H1 (cell line): ENCODE measurements at regions not wholly inside any gene's neighbourhood (a gene's known extent, or its start where the extent isn't known, plus 50 kb on each side); places are given as distances from the start of the nearest gene placed in this dataset.

Source experiments
- CTCF ChIA-PET: fragments of 300-600 bp; sonication (Branson Sonifier 250); formaldehyde crosslinking; loops from one replicate; lab custom pipeline; 2021; ENCODE audit not compliant: partially characterized antibody; lab: Charles Lee
- POLR2A ChIA-PET: fragments of 300-600 bp; sonication (Branson Sonifier 250); formaldehyde crosslinking; loops from one replicate; lab custom pipeline; 2021; ENCODE audit warnings: inconsistent platforms; ENCODE audit not compliant: partially characterized antibody; lab: Charles Lee
- DNase-seq, 2 experiments: peaks; one replicate each; pipeline versions ENCODE4 v3.0.0 to v3.0.0-alpha.2; 2010 to 2022; ENCODE audit warnings: low spot score in 2 of 2, low read depth in 1 of 2, mixed read lengths in 1 of 2
- FAIRE-seq: peaks from 2 replicates; lab custom pipeline; 2011; peaks lifted over from hg19 to GRCh38; lab: Jason Lieb, UNC
- H2AFZ ChIP-seq: 2 replicates; pipeline ENCODE4 v1.8.1; 2012; ENCODE audit warnings: low read length, inconsistent platforms
- H2AK5ac ChIP-seq: 2 replicates; pipeline ENCODE4 v1.6.1; 2013; ENCODE audit warnings: low read depth, low read length
- H2BK120ac ChIP-seq: replicated peaks from 2 replicates; pipeline ENCODE3; 2013; ENCODE audit warnings: low read depth, low read length, inconsistent platforms
- H2BK12ac ChIP-seq: 2 replicates; pipeline ENCODE4 v1.6.1; 2013; ENCODE audit warnings: low read depth, low read length
- H2BK15ac ChIP-seq: 2 replicates; pipeline ENCODE4 v1.6.1; 2013; ENCODE audit warnings: low read length
- H2BK20ac ChIP-seq: 2 replicates; pipeline ENCODE4 v1.6.1; 2013; ENCODE audit warnings: low read length
- H2BK5ac ChIP-seq: 2 replicates; pipeline ENCODE4 v1.6.1; 2013; ENCODE audit warnings: low read depth, low read length
- H3K14ac ChIP-seq: 2 replicates; pipeline ENCODE4 v1.6.1; 2013; ENCODE audit warnings: inconsistent platforms; ENCODE audit not compliant: insufficient read length
- H3K18ac ChIP-seq: 2 replicates; pipeline ENCODE4 v1.6.1; 2013; ENCODE audit warnings: low read length; ENCODE audit errors: extremely low read depth
- H3K23ac ChIP-seq: 2 replicates; pipeline ENCODE4 v1.6.1; 2013; ENCODE audit warnings: inconsistent platforms; ENCODE audit not compliant: insufficient read length
- H3K23me2 ChIP-seq: 2 replicates; pipeline ENCODE4 v1.6.1; 2013; ENCODE audit warnings: low read depth, low read length
- H3K27ac ChIP-seq: 2 replicates; pipeline ENCODE4 v1.6.1; 2011; ENCODE audit warnings: low read depth, low read length, inconsistent platforms
- H3K27me3 ChIP-seq, 4 experiments: replicated peaks in 1 of 4; 1 replicate in 1 of 4; 2 replicates in 3 of 4; pipeline versions ENCODE4 v1.6.1 to v1.8.1; 2011 to 2013; ENCODE audit warnings: low read length in 3 of 4, mild to moderate bottlenecking in 3 of 4, inconsistent platforms in 2 of 4, mixed read lengths in 2 of 4, moderate library complexity in 1 of 4; ENCODE audit not compliant: control insufficient read depth in 3 of 4, insufficient read depth in 3 of 4; ENCODE audit errors: extremely low read depth in 1 of 4
- H3K36me3 ChIP-seq, 4 experiments: 2 replicates each; pipeline versions ENCODE4 v1.6.1 to v1.8.1; 2011 to 2013; ENCODE audit warnings: mild to moderate bottlenecking in 4 of 4, low read length in 3 of 4, moderate library complexity in 2 of 4, control low read depth in 1 of 4, inconsistent platforms in 1 of 4; ENCODE audit not compliant: insufficient read depth in 4 of 4, control insufficient read depth in 2 of 4
- H3K4ac ChIP-seq: replicated peaks from 2 replicates; pipeline ENCODE3; 2013; ENCODE audit warnings: low read length, low read depth, mixed read lengths, inconsistent platforms; ENCODE audit not compliant: insufficient read length
- H3K4me1 ChIP-seq, 4 experiments: replicated peaks in 1 of 4; 1 replicate in 1 of 4; 2 replicates in 3 of 4; pipeline versions ENCODE4 v1.6.1 to v1.8.1; 2011 to 2013; ENCODE audit warnings: low read length in 3 of 4, inconsistent platforms in 2 of 4, mixed read lengths in 1 of 4; ENCODE audit not compliant: insufficient read depth in 4 of 4, control insufficient read depth in 3 of 4
- H3K4me2 ChIP-seq, 2 experiments: 2 replicates each; pipeline versions ENCODE4 v1.6.1 to v1.8.1; 2011 to 2013; ENCODE audit warnings: low read depth in 2 of 2, low read length in 2 of 2, control low read depth in 1 of 2, inconsistent platforms in 1 of 2, mild to moderate bottlenecking in 1 of 2; ENCODE audit not compliant: insufficient read depth in 1 of 2
- H3K4me3 ChIP-seq, 4 experiments: fragments of 200-600, 300-600 bp in 1 of 4; sonication (generic), shearing (Covaris generic), sonication (Bioruptor Twin) in 1 of 4; 2 replicates each; pipeline versions ENCODE4 v1.5.1 to v1.8.1; 2011 to 2016; ENCODE audit warnings: low read length in 4 of 4, low read depth in 3 of 4, control low read depth in 2 of 4, inconsistent platforms in 2 of 4, mild to moderate bottlenecking in 2 of 4, mixed read lengths in 1 of 4, moderate library complexity in 1 of 4; ENCODE audit not compliant: insufficient read depth in 2 of 4; ENCODE audit errors: extremely low read depth in 1 of 4
- H3K56ac ChIP-seq: replicated peaks from 2 replicates; pipeline ENCODE3; 2013; ENCODE audit warnings: low read depth, mild to moderate bottlenecking, mixed read lengths, low read length, inconsistent platforms; ENCODE audit not compliant: insufficient read length
- H3K79me1 ChIP-seq: 2 replicates; pipeline ENCODE4 v1.6.1; 2013; ENCODE audit warnings: low read depth, low read length, control low read depth
- H3K79me2 ChIP-seq, 2 experiments: 2 replicates each; pipeline versions ENCODE4 v1.6.1 to v1.8.1; 2012 to 2013; ENCODE audit warnings: low read length in 2 of 2, mild to moderate bottlenecking in 2 of 2, inconsistent platforms in 1 of 2; ENCODE audit not compliant: insufficient read depth in 2 of 2, control insufficient read depth in 1 of 2
- H3K9ac ChIP-seq, 4 experiments: replicated peaks in 1 of 4; 1 replicate in 1 of 4; 2 replicates in 3 of 4; pipeline versions ENCODE4 v1.6.1 to v1.8.1; 2011 to 2013; ENCODE audit warnings: low read depth in 3 of 4, low read length in 3 of 4, control low read depth in 2 of 4, mild to moderate bottlenecking in 2 of 4, moderate library complexity in 2 of 4, inconsistent platforms in 1 of 4; ENCODE audit errors: extremely low read depth in 1 of 4
- H3K9me3 ChIP-seq, 2 experiments: 2 replicates each; pipeline versions ENCODE4 v1.6.1 to v1.8.1; 2012 to 2013; ENCODE audit warnings: mild to moderate bottlenecking in 2 of 2, moderate library complexity in 2 of 2, control low read depth in 1 of 2, inconsistent platforms in 1 of 2, low read depth in 1 of 2, low read length in 1 of 2, mixed read lengths in 1 of 2; ENCODE audit not compliant: insufficient read depth in 2 of 2
- H4K20me1 ChIP-seq, 2 experiments: replicated peaks in 1 of 2; 2 replicates each; pipeline versions ENCODE3 to v1.8.1; 2011 to 2013; ENCODE audit warnings: inconsistent platforms in 2 of 2, low read length in 2 of 2, mild to moderate bottlenecking in 1 of 2; ENCODE audit not compliant: insufficient read depth in 2 of 2, control insufficient read depth in 1 of 2
- H4K5ac ChIP-seq: 2 replicates; pipeline ENCODE4 v1.6.1; 2013; ENCODE audit warnings: low read length, low read depth, mixed read lengths, inconsistent platforms; ENCODE audit not compliant: insufficient read length
- H4K8ac ChIP-seq: 2 replicates; pipeline ENCODE4 v1.8.0; 2013; ENCODE audit warnings: mild to moderate bottlenecking, moderate library complexity, low read length, inconsistent platforms; ENCODE audit not compliant: insufficient read depth; ENCODE audit errors: extremely low read depth
- H4K91ac ChIP-seq: replicated peaks from 2 replicates; pipeline ENCODE3; 2013; ENCODE audit warnings: low read length, mixed read lengths, inconsistent platforms; ENCODE audit not compliant: insufficient read length
- BCL11A ChIP-seq, 2 experiments: IDR thresholded peaks; one replicate each; pipeline ENCODE4 v1.6.1; 2011; ENCODE audit warnings: low read depth in 2 of 2, low read length in 2 of 2, mild to moderate bottlenecking in 2 of 2
- CBX5 ChIP-seq: fragments of 300-800, 300-1000 bp; sonication (generic); IDR thresholded peaks from 2 replicates; pipeline ENCODE4 v1.7.1; 2016; ENCODE audit warnings: antibody characterized with exemption, low read length, low read depth
- CBX8 ChIP-seq: fragments of 300-800, 300-1000 bp; sonication (generic); IDR thresholded peaks from 2 replicates; pipeline ENCODE4 v1.7.1; 2016; ENCODE audit warnings: low read depth, low read length, borderline replicate concordance
- CREB1 ChIP-seq: IDR thresholded peaks from 2 replicates; pipeline ENCODE4 v1.6.1; 2012; ENCODE audit warnings: inconsistent platforms
- CTBP2 ChIP-seq: IDR thresholded peaks from 2 replicates; pipeline ENCODE4 v1.7.0; 2011; ENCODE audit warnings: borderline replicate concordance, mild to moderate bottlenecking, moderate library complexity, mixed read lengths, low read length; ENCODE audit not compliant: insufficient read depth, insufficient read length
- EP300 ChIP-seq, 2 experiments: IDR thresholded peaks; 1 replicate in 1 of 2; 2 replicates in 1 of 2; pipeline ENCODE4 v1.6.1; 2011 to 2012; ENCODE audit warnings: low read depth in 2 of 2, low read length in 2 of 2, mild to moderate bottlenecking in 2 of 2, borderline replicate concordance in 1 of 2, inconsistent platforms in 1 of 2, moderate library complexity in 1 of 2
- GABPA ChIP-seq: IDR thresholded peaks from 2 replicates; pipeline ENCODE4 v1.6.1; 2011; ENCODE audit warnings: mild to moderate bottlenecking, low read length, moderate library complexity, borderline replicate concordance; ENCODE audit not compliant: insufficient read depth
- GTF2F1 ChIP-seq: IDR thresholded peaks from 2 replicates; pipeline ENCODE4 v1.6.1; 2012; ENCODE audit warnings: low read depth, low read length, improper control_type of control experiment, borderline replicate concordance
- KDM5A ChIP-seq: fragments of 200-600 bp; IDR thresholded peaks from 2 replicates; pipeline ENCODE4 v1.7.1; 2012; ENCODE audit warnings: mild to moderate bottlenecking, low read length, inconsistent platforms, mixed read lengths
- MAFK ChIP-seq: IDR thresholded peaks from 2 replicates; pipeline ENCODE4 v1.6.1; 2012; ENCODE audit warnings: low read depth, mild to moderate bottlenecking, improper control_type of control experiment, low read length
- POLR2AphosphoS5 ChIP-seq: IDR thresholded peaks from 2 replicates; pipeline ENCODE4 v1.6.1; 2011; ENCODE audit warnings: low read depth, low read length
- RBBP5 ChIP-seq: IDR thresholded peaks from 2 replicates; pipeline ENCODE4 v1.7.1; 2012; ENCODE audit warnings: low read depth, mild to moderate bottlenecking, inconsistent platforms, low read length, moderate library complexity, borderline replicate concordance
- SIN3A ChIP-seq, 2 experiments: IDR thresholded peaks in 1 of 2; conservative IDR thresholded peaks in 1 of 2; 2 replicates each; pipeline ENCODE4 v1.6.1; 2011 to 2012; ENCODE audit warnings: low read length in 2 of 2, improper control_type of control experiment in 1 of 2, low read depth in 1 of 2, mild to moderate bottlenecking in 1 of 2
- SP4 ChIP-seq: IDR thresholded peaks from 2 replicates; pipeline ENCODE4 v1.6.1; 2012; ENCODE audit warnings: low read length, inconsistent platforms
- TCF12 ChIP-seq: IDR thresholded peaks from 2 replicates; pipeline ENCODE4 v1.6.1; 2011; ENCODE audit warnings: low read depth, mild to moderate bottlenecking, low read length
- TEAD4 ChIP-seq: IDR thresholded peaks from 2 replicates; pipeline ENCODE4 v1.6.1; 2012; ENCODE audit warnings: low read depth, low read length, inconsistent platforms, mixed read lengths
- WGBS, 2 experiments: shearing (Covaris generic) in 1 of 2; methylation state at CpG; one replicate each; pipeline versions ENCODE4 v1.1.6 to v1.1.7; 2013 to 2015; ENCODE audit warnings: low lambda C conversion rate in 2 of 2, mixed read lengths in 2 of 2, inconsistent platforms in 1 of 2, low coverage in 1 of 2, missing lambda C conversion rate in 1 of 2; ENCODE audit not compliant: insufficient replicate concordance in 2 of 2, insufficient coverage in 1 of 2, insufficient read length in 1 of 2; ENCODE audit errors: extremely low coverage in 1 of 2, missing lambda C conversion rate in 1 of 2; 5-methylcytosine and 5-hydroxymethylcytosine counted together

GRCh38 chr7:17506596-17506995 lies 208.1 kb downstream of the AHR start:
- Histone ChIP-seq H3K9me3 (no peaks in the 10 kb centered on the region), H3K79me1 (no peaks in the 10 kb centered on the region), H3K56ac (no peak overlapping the region), H2BK15ac (no peak overlapping the region), H2BK120ac (no peak overlapping the region), H3K4me3 (no peak overlapping the region), H3K18ac (no peak overlapping the region), H3K4ac (no peak overlapping the region), H2AFZ (no peak overlapping the region), H4K5ac (no peak overlapping the region), H4K20me1 (no peaks in the 10 kb centered on the region), H4K91ac (no peak overlapping the region), H3K27me3 (no peaks in the 10 kb centered on the region), H2BK20ac (no peak overlapping the region), H3K36me3 (no peaks in the 10 kb centered on the region), H2BK12ac (no peak overlapping the region), H3K27ac (no peak overlapping the region), H3K4me2 (no peak overlapping the region), H3K79me2 (no peaks in the 10 kb centered on the region), H3K23ac (no peak overlapping the region), H3K14ac (no peak overlapping the region), H4K8ac (no peak overlapping the region), H3K4me1 (peaks cover 0 to 5% (median 0%) of the 10 kb centered on the region in 4 experiments; a peak in 1 of 7 replicates), H2AK5ac (no peak overlapping the region), H2BK5ac (no peak overlapping the region), H3K9ac (no peak overlapping the region), H3K23me2 (no peaks in the 10 kb centered on the region)
- DNase-seq = no peak
- TF ChIP-seq RBBP5 = no peak
- no peak for TF ChIP-seq EP300 (IDR thresholded peaks at IDR 0.05; ENCODE audit: borderline replicate concordance in 1 of 2, low read depth in 2 of 2, low read length in 2 of 2)
- no peak for TF ChIP-seq SIN3A (conservative IDR thresholded peaks at IDR 0.05 in 1 of 2, IDR thresholded peaks at IDR 0.05 in 1 of 2; ENCODE audit: low read depth in 1 of 2, low read length in 2 of 2)
- no peak for TF ChIP-seq GABPA
- no peak for TF ChIP-seq SP4
- no peak for TF ChIP-seq BCL11A (IDR thresholded peaks at IDR 0.05; ENCODE audit: low read depth in 2 of 2, low read length in 2 of 2)
- no peak for TF ChIP-seq POLR2AphosphoS5
- no peak for TF ChIP-seq KDM5A
- TF ChIP-seq GTF2F1 = no peak
- TF ChIP-seq CTBP2 = no peak
- TF ChIP-seq MAFK = no peak
- TF ChIP-seq TCF12 = no peak
- no peak for TF ChIP-seq TEAD4
- no peak for TF ChIP-seq CBX5
- TF ChIP-seq CBX8 = no peak
- TF ChIP-seq CREB1 = no peak
- ChIA-PET POLR2A (no interaction called here), CTCF (interaction anchor here (0.9 kb wide), 1 partner anchor 10 kb away, joined by 3 read pairs; no protein-coding TSS in a partner anchor)
- WGBS, 2 experiments = 93% methylated on average over 2 of the region's 2 CpGs; no CpG with 5 or more reads in 1 of the 2 experiments
- no peak for FAIRE-seq
